GM12891 (cell line): ENCODE measurements at regions not wholly inside any gene's neighbourhood (a gene's known extent, or its start where the extent isn't known, plus 50 kb on each side); places are given as distances from the start of the nearest gene placed in this dataset.
"Not testable (repeated sequence)": the region's sequence is repeated elsewhere in the genome, so short reads cannot be mapped to it uniquely, and the experiment has no call there.

ENCODE experiments used
- POLR2A ChIP-seq: IDR thresholded peaks from 2 replicates; pipeline ENCODE4 v1.6.1; 2011; ENCODE audit warnings: low read depth, low read length, control low read depth
- POLR2AphosphoS5 ChIP-seq: IDR thresholded peaks from 2 replicates; pipeline ENCODE4 v1.6.1; 2011; ENCODE audit warnings: low read depth, low read length, control low read depth
- POU2F2 ChIP-seq: IDR thresholded peaks from 2 replicates; pipeline ENCODE4 v1.6.1; 2011; ENCODE audit warnings: low read depth, mild to moderate bottlenecking, control low read depth, low read length, moderate library complexity
- SPI1 ChIP-seq: IDR thresholded peaks from 2 replicates; pipeline ENCODE4 v1.6.1; 2011; ENCODE audit warnings: low read depth, low read length, control low read depth
- TAF1 ChIP-seq: IDR thresholded peaks from 2 replicates; pipeline ENCODE4 v1.6.1; 2011; ENCODE audit warnings: low read depth, low read length, control low read depth

- TF ChIP-seq POLR2AphosphoS5, TAF1, POLR2A, SPI1, POU2F2: not testable (repeated sequence)
Measured at GRCh38 chr2:91857711-91858110, 3013.5 kb upstream of the TEKT4 start.
